HT1080 (cell line): ENCODE measurements at regions not wholly inside any gene's neighbourhood (a gene's known extent, or its start where the extent isn't known, plus 50 kb on each side); places are given as distances from the start of the nearest gene placed in this dataset.

ENCODE experiments used
- DNase-seq: peaks from one replicate; pipeline ENCODE4 v3.0.0-alpha.2; 2015; ENCODE audit warnings: low read depth

DNA sequence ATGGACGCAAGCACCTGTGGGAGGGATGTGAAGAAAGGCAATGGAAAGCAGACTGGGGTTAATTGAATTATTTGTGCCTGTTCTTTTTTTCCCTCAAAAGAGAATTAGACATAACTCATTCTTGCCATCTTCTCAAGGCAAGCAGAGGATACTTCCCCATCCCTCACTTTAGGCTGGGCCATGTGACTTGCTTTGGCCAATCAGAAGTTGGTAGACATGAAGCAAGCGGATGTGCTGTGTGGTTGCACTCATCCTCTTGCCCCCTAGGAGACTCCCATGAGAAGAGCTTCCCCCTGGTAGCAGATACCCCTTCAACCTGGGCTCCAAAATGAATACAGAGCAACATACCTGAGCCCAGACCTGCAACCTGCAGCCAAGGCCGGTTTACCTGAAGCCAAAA is 124.4 kb upstream of the ZC3H12C start:
- DNase-seq = no peak

DNA sequence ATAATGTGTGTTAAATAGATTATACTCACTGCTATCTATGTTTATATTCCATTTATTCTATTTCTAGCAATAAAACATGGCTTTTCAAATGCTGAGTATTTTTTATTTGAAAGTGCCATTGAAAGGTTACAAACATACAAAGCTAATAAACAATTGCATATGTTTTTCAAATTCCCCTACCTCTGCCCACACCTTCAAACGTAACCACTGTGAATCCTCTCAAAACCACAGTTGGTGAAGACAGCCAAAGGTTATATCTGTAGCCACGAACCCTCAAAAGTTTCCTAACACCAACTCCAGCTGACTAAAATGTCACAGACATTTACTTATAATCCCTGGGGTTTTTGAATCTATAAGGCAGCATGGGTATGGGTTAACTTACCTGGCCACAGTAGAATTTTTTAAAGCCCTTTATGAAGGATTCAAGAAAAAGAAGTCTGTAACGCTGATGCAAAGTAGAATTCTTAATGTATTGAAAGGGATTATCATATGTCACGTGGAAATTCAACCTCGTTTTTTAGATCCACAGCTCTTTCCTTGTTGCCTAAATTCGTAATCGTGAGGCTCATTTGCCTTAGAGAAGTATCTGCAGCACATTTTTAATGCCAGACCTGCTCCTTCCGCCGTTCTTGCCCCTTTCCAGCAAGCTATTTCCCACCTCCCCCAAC is 122.5 kb upstream of the ZC3H12C start:
- DNase-seq = no peak

DNA sequence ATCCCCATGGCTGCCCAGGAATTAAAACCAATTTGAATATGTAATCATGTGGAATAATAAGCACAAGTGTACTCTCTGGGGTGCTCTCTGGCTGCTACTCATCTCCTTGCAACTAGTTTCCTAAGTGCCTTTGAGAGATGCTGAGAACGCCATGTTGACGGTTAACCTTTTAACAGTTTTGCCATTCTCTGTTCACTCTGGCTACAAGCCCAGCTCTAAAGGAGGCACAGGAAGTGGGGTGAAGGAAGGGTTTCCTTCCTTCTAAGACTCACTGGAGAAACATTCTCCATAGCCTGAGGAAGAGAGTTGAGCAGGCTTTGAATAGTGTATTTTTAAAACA is 122.0 kb upstream of the ZC3H12C start:
- DNase-seq = peak; percentile 79

DNA sequence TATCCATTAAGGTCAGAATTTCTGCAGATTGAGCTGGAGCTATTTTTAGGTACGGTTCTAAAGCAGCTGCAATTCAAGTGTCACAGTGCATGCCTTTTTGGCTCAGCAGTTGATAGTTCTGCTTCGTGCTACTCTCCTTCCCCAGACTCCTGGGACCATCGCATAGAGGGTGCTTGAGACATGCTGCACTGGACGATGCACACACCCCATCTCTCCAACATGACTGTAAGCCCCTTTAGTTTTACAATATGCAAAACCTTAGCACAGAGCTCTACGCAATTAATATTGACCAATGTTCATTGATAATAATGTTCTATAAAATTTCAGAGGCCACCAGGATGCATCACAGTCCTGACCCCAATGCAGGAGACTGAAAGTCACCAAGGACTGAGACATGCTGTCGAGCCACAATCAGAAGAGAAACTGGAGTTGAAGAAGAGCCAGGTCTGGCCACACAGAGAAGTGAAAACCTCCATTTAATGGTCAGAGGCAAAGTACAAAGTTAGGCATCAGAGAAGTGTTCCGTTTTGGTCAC is 120.9 kb upstream of the ZC3H12C start:
- no peak for DNase-seq

DNA sequence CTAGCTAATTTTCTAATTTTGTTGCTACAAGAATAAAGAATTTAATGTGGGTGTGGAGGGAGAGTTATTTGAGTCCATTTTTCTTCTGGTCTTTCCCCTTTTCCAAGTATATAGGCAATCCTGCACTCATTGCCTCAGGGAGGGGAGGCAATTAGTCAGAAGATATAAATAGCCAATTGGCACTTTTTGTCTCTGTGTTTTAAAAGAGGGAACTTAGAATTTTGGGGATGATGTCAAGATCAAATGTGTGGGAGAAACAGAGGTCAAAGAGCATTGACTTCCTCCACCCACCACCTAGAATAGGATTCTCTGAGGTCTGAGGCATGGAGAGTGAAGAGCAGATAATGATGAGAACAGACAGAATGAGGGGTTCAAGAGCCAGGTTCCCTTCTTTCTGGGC is 120.3 kb upstream of the ZC3H12C start:
- no peak for DNase-seq

DNA sequence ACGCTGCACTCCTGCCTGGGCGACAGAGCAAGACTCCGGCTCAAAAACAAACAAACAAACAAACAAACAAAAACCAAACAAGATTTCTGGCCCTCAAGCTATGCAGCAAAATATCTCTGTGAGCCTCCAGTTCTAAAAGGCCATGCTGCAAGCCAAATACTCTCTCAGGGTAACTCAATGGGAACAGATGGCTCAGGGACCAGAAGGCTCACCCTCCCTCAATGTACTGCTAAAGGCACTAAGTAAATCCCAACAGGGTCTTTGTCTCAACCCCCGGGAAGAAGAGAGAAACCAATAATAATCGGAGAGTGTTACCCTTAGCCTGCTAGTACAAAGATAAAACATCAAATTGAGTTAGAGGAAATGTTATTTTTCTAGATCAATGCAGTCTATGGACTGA is 119.7 kb upstream of the ZC3H12C start:
- DNase-seq = no peak

DNA sequence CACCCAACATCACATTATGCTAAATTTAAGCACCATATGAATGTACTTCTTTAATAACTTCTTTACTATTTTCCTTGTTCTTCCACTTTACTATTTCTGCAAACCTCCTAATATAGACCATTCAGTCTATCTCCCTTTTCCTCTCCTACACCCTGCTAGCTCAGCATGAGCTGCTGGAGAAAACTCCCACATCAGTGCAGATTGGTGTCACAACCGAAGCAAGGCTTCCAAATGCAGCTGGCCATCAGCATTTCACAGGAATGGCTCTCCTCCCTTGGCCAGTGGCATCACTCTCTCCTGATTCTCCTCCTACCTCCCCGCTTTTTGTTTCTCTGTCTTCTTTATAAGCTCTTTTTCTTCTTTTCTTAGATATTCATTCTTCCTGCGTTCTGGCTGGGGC is 118.7 kb upstream of the ZC3H12C start:
- DNase-seq = no peak

DNA sequence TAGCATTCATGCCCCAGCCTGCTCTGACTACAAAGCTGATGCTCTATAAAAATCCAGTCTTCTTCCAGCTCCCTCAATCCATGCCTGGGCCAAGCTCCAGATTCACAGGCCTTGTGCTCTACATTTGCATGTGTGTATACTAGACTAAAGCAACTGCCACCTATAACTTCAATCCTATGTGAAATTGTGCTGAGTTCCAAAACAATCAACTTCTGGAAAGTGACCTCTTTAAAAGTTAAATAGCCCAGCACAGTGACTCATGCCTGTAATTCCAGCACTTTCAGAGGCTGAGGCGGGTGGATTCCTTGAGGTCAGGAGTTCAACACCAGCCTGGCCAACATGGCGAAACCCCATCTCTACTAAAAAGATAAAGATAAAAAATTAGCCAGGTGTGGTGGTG is 114.3 kb upstream of the ZC3H12C start:
- no peak for DNase-seq

DNA sequence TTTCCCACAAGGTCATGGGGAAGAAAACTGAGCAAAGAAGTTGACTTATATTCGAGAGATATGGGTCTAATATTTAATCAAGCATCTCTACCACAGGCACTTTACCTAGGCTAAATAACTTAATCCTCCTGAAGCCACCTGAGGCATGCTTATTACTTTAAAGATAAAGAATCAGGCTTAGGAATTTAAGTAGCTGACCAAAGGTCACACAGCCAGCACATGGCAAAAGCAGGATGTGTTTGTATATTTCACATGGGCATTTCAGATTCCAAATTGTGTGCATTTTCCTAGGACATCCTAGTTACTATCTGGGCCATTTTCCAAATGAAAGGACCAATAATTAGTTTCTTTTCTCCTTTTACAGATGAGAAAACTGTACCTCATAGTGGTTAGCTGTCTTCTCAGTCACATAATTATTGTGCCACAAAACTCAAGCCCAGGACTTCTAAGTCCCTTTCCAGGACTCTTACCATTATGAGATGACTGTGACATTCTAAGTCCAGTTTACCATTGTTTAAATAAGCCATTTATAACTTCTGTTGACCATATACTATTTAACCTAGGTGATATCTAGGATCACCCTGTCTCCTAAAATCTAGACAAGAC is 112.1 kb upstream of the ZC3H12C start:
- no peak for DNase-seq

DNA sequence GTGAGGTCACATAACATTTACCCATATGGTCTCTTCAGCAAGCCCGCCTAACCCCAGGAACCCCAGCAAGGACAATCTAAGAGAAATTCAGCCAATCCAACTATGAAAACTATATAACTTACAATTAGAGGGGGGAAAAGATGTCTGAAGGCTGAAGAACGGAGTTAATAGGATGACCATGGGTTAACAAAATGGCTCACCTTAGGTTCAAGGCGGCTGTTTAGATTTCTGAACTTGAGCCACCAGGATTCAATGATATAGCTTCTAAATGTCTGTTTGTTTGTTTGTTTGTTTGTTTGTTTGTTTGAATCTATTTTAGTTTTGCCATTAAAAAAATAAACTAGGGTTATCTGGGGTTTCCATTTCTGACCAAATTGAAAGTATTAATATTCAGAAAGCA is 109.8 kb upstream of the ZC3H12C start:
- no peak for DNase-seq

DNA sequence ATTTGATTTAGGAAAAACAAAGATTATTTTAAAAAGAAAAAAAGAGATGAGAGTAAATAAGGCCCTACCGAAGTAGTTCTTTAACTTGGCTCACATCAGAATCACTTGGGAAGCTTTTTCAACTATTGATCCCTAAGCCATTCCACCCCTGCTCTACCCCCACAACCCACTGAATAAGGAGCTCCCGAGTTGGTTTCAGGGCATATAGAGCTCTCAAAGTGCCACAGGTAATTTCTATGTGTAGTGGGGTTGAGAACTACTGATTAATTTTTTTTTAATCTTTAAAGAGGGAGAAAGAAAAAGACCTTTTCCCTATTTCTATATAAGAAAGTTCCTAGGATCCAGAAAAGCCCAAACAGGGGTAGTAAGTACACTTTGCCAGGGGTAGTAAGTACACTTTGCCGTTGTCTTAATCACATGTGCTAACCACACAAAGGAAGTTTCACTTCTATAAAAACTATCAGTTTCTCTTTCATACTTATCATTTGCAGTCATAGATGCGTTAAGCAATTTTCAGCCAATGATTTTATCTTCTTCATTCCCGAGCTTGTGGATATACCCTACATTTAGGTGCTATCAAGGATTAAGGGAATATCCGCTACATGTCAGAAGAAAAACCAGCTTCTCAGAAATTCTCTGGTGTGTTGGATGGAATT is 108.4 kb upstream of the ZC3H12C start:
- no peak for DNase-seq

DNA sequence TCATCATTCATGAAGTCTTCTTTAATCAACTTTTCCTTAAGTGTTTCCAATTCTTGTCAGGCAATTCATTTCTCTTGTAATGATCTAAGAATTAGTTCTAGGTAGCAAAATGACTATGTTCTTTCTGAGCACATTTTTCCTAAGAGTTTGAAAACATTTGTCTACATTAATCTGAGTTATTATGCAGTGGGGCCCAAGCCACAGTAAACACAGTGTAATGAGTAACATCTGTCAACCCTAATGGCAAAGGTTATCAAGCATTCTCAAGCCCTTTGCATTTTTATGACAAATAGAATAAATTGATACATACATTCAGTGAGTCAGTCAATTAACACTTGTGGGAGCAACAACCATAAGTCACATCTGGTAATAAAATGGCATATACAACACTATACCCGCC is 106.7 kb upstream of the ZC3H12C start:
- no peak for DNase-seq

DNA sequence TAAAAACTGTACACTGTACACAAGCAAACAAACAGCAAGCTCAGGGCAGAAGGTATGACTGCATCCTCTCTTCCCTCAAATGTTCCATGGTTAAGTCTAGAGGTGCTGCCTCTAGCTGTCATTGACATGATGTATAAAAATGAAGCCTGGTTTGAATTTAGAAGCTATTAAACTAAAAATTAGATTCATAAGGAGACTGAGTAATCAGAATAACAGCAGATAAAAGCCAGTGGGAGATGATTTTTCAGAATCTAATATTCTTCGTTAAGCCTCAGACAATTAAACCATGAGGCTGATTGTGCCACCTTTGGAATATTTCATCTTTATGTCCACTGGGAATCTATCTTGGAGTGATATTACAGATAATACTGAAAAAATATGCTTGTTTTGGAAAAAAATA is 101.4 kb upstream of the ZC3H12C start:
- DNase-seq = no peak

DNA sequence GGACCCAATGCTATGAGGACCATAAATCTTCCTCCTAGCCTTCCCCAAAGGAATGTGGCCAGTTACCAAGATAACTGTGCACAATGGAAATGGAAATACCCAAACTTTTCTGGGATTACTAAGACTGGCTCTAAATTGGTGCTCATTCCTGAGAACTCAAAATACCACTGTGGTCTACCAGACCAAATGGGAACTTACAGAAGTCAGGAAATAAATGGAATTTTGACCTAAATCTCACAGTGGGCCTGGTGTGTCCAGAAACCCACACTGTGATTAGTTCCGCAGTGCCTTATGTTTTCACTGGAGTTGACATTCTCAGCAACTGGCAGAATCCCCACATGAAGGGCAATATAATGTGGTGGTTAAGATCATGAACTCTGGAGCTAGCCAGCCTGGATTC is 99.4 kb upstream of the ZC3H12C start:
- DNase-seq = no peak

DNA sequence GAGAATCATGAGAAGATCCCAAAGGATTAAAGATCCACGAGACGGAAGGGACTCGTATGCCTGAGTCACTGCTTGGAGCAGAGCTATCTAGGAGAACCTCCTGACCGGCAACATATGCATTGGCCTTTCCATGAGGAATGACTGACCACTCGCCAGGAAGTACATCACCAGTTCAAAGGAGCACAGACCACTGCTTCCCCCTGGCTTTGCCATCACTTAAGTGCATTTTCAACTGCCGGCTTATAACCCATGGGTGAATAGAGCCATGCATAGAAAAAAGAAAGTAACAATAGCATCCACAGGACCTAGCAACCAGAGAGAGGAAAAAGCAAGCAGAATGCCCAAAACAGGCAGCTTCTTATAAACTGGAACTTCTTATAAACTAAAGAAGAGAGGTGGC is 98.3 kb upstream of the ZC3H12C start:
- peak; percentile 11 for DNase-seq

DNA sequence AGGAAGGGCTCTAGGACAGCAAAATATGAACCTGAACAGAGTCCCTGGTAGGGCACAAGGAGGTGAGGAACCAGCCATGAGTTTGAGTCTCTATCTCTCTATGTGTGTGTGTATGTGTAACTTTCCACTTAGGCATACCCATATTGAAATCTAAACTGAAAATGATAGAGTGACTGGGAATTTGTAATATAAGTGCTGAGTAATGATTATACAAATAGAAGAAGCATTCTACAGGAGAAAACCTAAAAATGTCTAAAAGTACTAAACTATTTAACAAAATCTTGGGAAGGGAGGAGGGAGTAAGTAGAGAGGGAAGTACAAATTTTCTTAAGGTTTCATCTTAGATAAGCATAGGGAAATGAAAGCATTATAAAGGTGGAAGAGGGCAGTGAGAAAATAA is 97.1 kb upstream of the ZC3H12C start:
- DNase-seq = no peak

DNA sequence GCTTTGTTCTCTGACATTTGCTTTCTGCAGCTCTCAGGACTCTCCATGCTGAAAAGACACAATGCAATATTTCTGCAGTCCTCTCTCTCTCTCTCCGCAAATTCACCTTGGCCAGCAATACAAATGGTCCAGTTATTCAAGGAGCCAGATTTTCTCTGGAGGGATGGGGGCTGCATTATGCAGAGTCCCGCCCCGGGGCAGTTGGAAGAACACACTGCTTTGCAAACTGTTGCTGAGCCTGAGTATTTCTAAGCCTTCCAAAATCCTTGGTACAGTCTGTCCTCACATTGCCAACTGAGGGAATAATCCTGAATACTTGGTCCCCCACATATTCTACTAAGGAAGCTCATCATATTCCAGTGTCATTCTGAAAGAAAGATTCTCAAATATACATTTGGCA is 94.3 kb upstream of the ZC3H12C start:
- no peak for DNase-seq

DNA sequence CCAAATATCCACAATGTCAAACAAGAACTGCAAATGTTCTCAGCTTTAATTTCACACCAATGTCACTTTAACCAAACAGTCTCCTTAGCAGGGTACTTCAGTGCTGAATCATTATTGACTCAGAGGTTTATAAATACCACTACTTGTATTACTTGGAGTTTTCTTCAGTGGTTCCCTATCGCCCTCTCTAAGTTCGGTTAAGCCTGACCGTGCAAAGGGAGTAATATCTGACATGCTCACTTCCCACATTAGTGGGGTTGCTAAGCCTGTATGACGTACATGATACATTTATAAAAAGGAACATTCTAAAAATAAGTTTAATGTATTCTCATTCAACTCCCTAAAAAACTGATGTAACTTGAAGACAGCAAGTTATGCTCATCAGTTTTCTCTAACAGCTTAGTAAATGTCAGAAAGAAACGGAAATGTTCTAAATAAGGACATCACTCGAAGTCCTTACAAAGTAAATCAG is 93.1 kb upstream of the ZC3H12C start:
- DNase-seq = peak; percentile 90

DNA sequence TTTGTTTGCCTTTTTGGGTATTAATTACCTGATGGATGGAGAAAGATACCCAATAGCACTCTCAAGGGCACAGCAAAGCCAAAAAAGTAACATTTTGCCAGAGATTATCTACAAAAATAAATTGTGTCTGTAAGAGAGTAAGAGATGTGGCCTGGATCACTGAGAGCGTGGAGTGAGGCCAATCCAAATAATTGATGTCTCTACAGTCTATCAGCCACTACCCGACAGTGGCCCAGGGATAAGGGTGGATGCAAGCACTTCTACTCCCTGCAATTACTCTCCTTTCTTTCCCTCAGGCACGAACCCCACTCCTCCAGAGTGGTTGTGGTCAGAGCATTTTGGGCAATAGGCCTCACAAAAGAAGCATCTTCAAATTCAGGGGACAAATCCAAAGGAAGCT is 92.3 kb upstream of the ZC3H12C start:
- no peak for DNase-seq

DNA sequence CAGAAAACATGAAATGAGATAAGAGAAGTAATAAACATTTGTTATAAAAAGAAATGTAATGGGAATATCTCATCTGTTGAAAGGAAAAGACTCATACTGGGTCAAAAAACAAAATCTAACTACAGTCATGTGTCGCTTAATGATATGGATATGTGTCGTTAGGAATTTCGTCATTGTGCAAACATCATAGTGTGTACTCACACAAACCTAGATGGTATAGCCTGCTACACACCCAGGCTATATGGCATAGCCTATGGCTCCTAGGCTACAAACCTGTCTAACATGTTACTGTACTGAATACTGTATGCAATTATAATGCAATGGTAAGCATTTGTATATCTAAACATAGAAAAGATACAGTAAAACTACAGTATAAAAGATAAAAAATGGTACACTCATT is 89.8 kb upstream of the ZC3H12C start:
- no peak for DNase-seq

DNA sequence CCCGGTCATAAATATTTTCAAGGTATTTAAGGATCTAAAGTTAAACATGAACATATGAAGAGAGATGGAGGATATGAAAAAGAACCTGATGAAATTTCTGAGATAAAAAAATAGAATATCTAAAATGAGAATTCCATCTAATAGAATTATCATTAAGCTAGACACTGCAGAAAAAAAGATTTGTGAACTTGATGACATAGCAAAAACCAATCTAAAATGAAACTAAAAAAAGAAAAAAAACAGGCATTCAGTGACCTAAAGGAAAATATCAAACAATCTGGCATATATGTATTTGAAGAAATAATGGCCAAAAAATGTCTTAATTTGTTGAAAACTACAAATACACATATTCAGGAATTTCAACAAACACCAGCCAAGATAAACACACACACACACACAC is 81.6 kb upstream of the ZC3H12C start:
- DNase-seq = no peak

DNA sequence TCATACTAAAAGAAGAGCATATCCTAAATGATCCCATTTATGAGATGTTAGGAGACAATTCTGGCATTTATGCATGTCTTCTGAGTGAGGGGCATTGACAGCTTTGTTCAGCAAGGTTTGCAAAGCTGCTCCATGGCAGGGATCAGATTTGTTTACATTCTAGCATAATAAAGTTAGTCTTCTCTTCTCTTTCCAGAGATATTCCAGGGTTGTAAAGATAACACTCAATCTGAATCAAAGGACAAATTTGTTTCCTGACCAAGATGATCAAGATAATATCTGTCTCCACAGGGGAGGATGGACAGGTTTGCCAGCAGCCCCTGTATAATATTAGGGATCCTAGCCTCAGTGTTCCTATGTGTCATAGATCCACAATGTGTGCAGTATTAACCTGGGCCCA is 77.5 kb upstream of the ZC3H12C start:
- no peak for DNase-seq

DNA sequence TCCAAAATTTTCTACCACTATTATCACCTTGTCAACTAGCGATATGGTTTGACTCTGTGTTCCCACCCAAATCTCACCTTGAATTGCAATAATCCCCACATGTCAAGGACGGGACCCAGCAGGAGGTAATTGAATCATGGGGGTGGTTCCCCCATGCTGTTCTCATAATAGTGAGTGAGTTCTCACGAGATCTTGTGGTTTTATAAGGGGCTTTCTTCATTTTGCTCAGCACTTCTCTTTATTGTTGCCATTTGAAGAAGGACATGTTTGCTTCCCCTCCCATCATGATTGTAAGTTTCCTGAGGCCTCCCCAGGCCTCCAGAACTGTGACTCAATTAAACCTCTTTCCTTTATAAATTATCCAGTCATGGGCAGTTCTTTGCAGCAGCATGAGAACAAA is 73.5 kb upstream of the ZC3H12C start:
- DNase-seq = no peak
